Progenitor cell of endocrine pancreas (in vitro differentiated cells): ENCODE measurements at regions not wholly inside any gene's neighbourhood (a gene's known extent, or its start where the extent isn't known, plus 50 kb on each side); places are given as distances from the start of the nearest gene placed in this dataset.

Experiments
- DNase-seq: peaks from one replicate; pipeline ENCODE4 v3.0.0; 2021; ENCODE audit warnings: low spot score; ENCODE audit not compliant: unreplicated experiment
- H3K27ac Mint-ChIP-seq: 2 replicates; pipeline ENCODE4 v1.8.0; 2021; ENCODE audit warnings: mild to moderate bottlenecking, moderate library complexity, mixed read lengths
- H3K27me3 Mint-ChIP-seq: 2 replicates; pipeline ENCODE4 v1.8.0; 2021; ENCODE audit warnings: mixed read lengths
- H3K36me3 Mint-ChIP-seq: 2 replicates; pipeline ENCODE4 v1.8.0; 2022; ENCODE audit warnings: mixed read lengths; ENCODE audit not compliant: insufficient read depth
- H3K4me1 Mint-ChIP-seq: 2 replicates; pipeline ENCODE4 v1.8.0; 2021; ENCODE audit warnings: low read depth, mixed read lengths
- H3K4me3 Mint-ChIP-seq: 2 replicates; pipeline ENCODE4 v1.8.0; 2021; ENCODE audit warnings: low read depth, mild to moderate bottlenecking, moderate library complexity, mixed read lengths
- H3K9me3 Mint-ChIP-seq: 2 replicates; pipeline ENCODE4 v1.8.0; 2021; ENCODE audit warnings: low read depth, mixed read lengths
- TF ChIP-seq, protein P1 (sequence below): fragments of 200-600 bp; sonication (generic); IDR thresholded peaks from one replicate; pipeline ENCODE4 v1.5.0; 2021; ENCODE audit warnings: antibody characterized with exemption, mild to moderate bottlenecking; ENCODE audit not compliant: unreplicated experiment

- Mint-ChIP-seq H3K4me1 (peaks cover 6% of the 10 kb centered on the region), H3K27me3 (peaks cover 86% of the 10 kb centered on the region), H3K9me3 (no peaks in the 10 kb centered on the region), H3K36me3 (no peaks in the 10 kb centered on the region), H3K27ac (no peak overlapping the region), H3K4me3 (no peak overlapping the region)
- no peak for DNase-seq
- TF ChIP-seq, protein P1, sequence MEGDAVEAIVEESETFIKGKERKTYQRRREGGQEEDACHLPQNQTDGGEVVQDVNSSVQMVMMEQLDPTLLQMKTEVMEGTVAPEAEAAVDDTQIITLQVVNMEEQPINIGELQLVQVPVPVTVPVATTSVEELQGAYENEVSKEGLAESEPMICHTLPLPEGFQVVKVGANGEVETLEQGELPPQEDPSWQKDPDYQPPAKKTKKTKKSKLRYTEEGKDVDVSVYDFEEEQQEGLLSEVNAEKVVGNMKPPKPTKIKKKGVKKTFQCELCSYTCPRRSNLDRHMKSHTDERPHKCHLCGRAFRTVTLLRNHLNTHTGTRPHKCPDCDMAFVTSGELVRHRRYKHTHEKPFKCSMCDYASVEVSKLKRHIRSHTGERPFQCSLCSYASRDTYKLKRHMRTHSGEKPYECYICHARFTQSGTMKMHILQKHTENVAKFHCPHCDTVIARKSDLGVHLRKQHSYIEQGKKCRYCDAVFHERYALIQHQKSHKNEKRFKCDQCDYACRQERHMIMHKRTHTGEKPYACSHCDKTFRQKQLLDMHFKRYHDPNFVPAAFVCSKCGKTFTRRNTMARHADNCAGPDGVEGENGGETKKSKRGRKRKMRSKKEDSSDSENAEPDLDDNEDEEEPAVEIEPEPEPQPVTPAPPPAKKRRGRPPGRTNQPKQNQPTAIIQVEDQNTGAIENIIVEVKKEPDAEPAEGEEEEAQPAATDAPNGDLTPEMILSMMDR: peak; percentile 44
Measured at GRCh38 chr2:118763797-118764196, 83.7 kb downstream of the EN1 start.

DNA sequence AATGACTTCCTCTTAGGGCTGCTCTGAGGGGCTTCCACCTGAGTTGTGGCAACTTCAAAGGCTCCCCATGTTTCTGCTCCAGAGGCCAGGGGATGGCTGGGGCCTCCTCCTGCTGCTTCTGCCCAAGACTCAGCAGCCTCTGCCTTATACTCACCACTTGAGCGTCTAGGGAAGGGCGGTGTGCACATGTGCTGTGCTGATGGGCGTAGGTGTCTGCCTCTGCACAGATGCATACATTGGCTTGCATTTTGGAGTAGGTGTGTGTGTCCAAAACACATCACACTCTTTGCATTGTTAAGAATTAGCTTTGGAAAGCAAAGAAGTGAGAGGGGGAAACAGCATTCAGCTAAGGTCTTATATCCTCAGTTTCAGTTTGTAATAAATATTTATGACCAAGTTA, 85.2 kb downstream of the EN1 start:
- no peak for DNase-seq
- no peak overlapping the region for H3K27ac Mint-ChIP-seq
- H3K36me3 Mint-ChIP-seq: no peaks in the 10 kb centered on the region
- no peak overlapping the region for H3K4me3 Mint-ChIP-seq
- H3K4me1 Mint-ChIP-seq: peaks cover 2% of the 10 kb centered on the region
- TF ChIP-seq, protein P1: no peak
- H3K27me3 Mint-ChIP-seq: peaks cover 89% of the 10 kb centered on the region
- peaks cover 3% of the 10 kb centered on the region for H3K9me3 Mint-ChIP-seq

DNA sequence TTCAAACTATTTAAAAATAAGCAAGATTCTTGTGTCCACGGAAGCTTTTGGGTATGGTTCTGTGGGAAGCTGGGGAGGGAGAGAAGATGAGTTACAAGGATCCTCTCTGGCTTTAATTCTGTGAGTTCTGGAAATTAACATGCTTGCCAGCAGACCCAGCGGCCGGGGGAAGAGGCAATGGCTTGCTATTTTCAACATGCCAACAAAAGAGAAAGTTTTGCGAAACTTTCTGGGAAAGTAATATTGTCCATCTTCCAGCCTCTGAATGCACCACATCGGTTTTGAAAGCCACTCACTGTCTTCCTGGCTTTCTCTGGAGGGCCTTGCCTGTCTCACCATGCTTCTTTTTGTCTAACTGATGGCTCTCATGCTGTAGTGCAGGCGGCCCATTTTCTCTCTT, 85.7 kb downstream of the EN1 start:
- H3K27me3 Mint-ChIP-seq: peaks cover 89% of the 10 kb centered on the region
- no peak for DNase-seq
- H3K9me3 Mint-ChIP-seq: peaks cover 3% of the 10 kb centered on the region
- TF ChIP-seq, protein P1: no peak
- H3K4me1 Mint-ChIP-seq: peaks cover 2% of the 10 kb centered on the region
- H3K36me3 Mint-ChIP-seq: no peaks in the 10 kb centered on the region
- no peak overlapping the region for H3K27ac Mint-ChIP-seq
- no peak overlapping the region for H3K4me3 Mint-ChIP-seq

DNA sequence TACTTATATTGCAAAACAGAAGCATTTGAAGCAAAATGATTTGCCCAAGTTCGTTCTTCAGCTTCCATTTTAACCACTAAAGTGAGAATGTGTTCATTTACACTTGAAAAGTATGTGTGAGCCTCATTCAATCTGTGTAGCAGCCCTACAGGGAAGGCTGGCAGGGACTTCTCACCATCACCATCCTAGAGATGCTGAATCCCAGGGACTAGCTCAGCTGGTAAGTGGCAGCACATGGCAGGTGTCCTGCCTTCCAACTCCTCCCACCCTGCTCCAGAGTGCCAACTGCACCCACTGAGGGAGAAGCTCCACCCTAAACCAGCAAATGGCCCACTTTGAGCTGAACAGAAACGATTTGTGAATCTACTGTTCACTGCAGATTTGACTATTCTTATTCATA, 91.5 kb downstream of the EN1 start:
- TF ChIP-seq, protein P1: no peak
- Mint-ChIP-seq H3K4me1 (no peaks in the 10 kb centered on the region), H3K27ac (no peak overlapping the region), H3K9me3 (peaks cover 3% of the 10 kb centered on the region), H3K4me3 (no peak overlapping the region), H3K27me3 (peaks cover 49% of the 10 kb centered on the region), H3K36me3 (no peaks in the 10 kb centered on the region)
- no peak for DNase-seq

GRCh38 chr2:118755384-118755783, 92.1 kb downstream of the EN1 start:
- TF ChIP-seq, protein P1: no peak
- DNase-seq: no peak
- H3K36me3 Mint-ChIP-seq: no peaks in the 10 kb centered on the region
- no peaks in the 10 kb centered on the region for H3K4me1 Mint-ChIP-seq
- H3K4me3 Mint-ChIP-seq: no peak overlapping the region
- no peak overlapping the region for H3K27ac Mint-ChIP-seq
- H3K9me3 Mint-ChIP-seq: peaks cover 3% of the 10 kb centered on the region
- peaks cover 43% of the 10 kb centered on the region for H3K27me3 Mint-ChIP-seq
